ENCODE measurements at regions not wholly inside any gene's neighbourhood (a gene's known extent, or its start where the extent isn't known, plus 50 kb on each side); places are given as distances from the start of the nearest gene placed in this dataset.
A peak's percentile ranks its signal among the peaks of the same experiment; 100 is the strongest.

GRCh38 chr6:139600343-139600742 lies 225.9 kb upstream of the CITED2 start:
- H3K27me3 ChIP-seq (ENCODE audit: low read depth): no peaks in the 10 kb centered on the region
- H3K9me3 ChIP-seq: no peaks in the 10 kb centered on the region
- TF ChIP-seq CTCF (IDR thresholded peaks at IDR 0.05): no peak
- H3K36me3 ChIP-seq: no peaks in the 10 kb centered on the region
- DNase-seq: no peak
- no peak overlapping the region for H3K27ac ChIP-seq
- no peak for ATAC-seq
- intact Hi-C loops (cut with DNase I): no loop called here
- H3K4me3 ChIP-seq: no peak overlapping the region
- H3K4me1 ChIP-seq: peaks cover 28% of the 10 kb centered on the region

GRCh38 chr6:139597771-139598755 lies 223.6 kb upstream of the CITED2 start:
- no peak overlapping the region for H3K4me3 ChIP-seq
- no peak for TF ChIP-seq CTCF (IDR thresholded peaks at IDR 0.05)

GRCh38 chr6:139597087-139597763 lies 222.8 kb upstream of the CITED2 start:
- Histone ChIP-seq H3K9me3 (no peaks in the 10 kb centered on the region), H3K27me3 (ENCODE audit: low read depth) (no peaks in the 10 kb centered on the region), H3K36me3 (no peaks in the 10 kb centered on the region), H3K4me1 (peaks cover 35% of the 10 kb centered on the region), H3K27ac (peak overlapping the region; percentile 44), H3K4me3 (no peak overlapping the region)
- TF ChIP-seq CTCF (IDR thresholded peaks at IDR 0.05): no peak
- no peak for DNase-seq
- ATAC-seq: peak; percentile 46 to 60
- intact Hi-C loops (cut with DNase I): no loop called here

More at GRCh38 chr6:139597771-139598755, 223.6 kb upstream of the CITED2 start:
- intact Hi-C loops (cut with DNase I): no loop called here
- DNase-seq: peak; percentile 58
- Histone ChIP-seq H3K9me3 (no peaks in the 10 kb centered on the region), H3K4me1 (peaks cover 35% of the 10 kb centered on the region), H3K27me3 (ENCODE audit: low read depth) (no peaks in the 10 kb centered on the region), H3K27ac (peak overlapping the region; percentile 44), H3K36me3 (no peaks in the 10 kb centered on the region)
- peak; percentile 67 to 76 for ATAC-seq

- H3K4me3 ChIP-seq: no peak overlapping the region
- no peaks in the 10 kb centered on the region for H3K27me3 ChIP-seq (ENCODE audit: low read depth)
- DNase-seq: no peak
- no peak for TF ChIP-seq CTCF (IDR thresholded peaks at IDR 0.05)
- H3K4me1 ChIP-seq: peaks cover 48% of the 10 kb centered on the region
- no peaks in the 10 kb centered on the region for H3K9me3 ChIP-seq
- peak in 1 of 2 donors; percentile 35 for ATAC-seq
- H3K36me3 ChIP-seq: no peaks in the 10 kb centered on the region
- H3K27ac ChIP-seq: no peak overlapping the region
- intact Hi-C loops (cut with DNase I): no loop called here
These were observed 220.7 kb upstream of the CITED2 start for GRCh38 chr6:139595183-139595582.

- ATAC-seq: no peak
- intact Hi-C loops (cut with DNase I): no loop called here
- no peak for TF ChIP-seq CTCF (IDR thresholded peaks at IDR 0.05)
- Histone ChIP-seq H3K4me3 (no peak overlapping the region), H3K36me3 (no peaks in the 10 kb centered on the region), H3K27ac (no peak overlapping the region), H3K9me3 (no peaks in the 10 kb centered on the region), H3K4me1 (peaks cover 50% of the 10 kb centered on the region), H3K27me3 (ENCODE audit: low read depth) (no peaks in the 10 kb centered on the region)
- no peak for DNase-seq
These were observed 220.0 kb upstream of the CITED2 start for GRCh38 chr6:139594333-139594965.

Data from lower lobe of right lung (tissue), 2 donors.